ENCODE measurements at regions not wholly inside any gene's neighbourhood (a gene's known extent, or its start where the extent isn't known, plus 50 kb on each side); places are given as distances from the start of the nearest gene placed in this dataset.

DNA sequence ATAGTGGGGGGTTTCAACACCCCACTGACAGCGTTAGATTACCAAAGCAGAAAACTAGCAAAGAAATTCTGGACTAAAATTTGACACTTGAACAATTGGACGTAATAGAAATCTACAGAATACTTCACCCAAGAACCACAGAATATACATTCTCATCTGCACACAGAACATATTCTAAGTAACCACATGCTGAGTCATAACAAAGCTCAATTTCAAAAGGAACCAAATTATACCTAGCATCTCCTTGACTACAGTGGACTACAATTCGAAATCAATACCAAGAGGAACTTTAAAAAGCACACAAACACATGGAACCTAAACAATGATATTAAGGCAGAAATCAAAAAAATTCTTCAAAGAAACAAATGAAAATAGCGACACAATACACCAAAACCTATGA lies 871.6 kb upstream of the MDGA2 start:
- TF ChIP-seq, protein P1, sequence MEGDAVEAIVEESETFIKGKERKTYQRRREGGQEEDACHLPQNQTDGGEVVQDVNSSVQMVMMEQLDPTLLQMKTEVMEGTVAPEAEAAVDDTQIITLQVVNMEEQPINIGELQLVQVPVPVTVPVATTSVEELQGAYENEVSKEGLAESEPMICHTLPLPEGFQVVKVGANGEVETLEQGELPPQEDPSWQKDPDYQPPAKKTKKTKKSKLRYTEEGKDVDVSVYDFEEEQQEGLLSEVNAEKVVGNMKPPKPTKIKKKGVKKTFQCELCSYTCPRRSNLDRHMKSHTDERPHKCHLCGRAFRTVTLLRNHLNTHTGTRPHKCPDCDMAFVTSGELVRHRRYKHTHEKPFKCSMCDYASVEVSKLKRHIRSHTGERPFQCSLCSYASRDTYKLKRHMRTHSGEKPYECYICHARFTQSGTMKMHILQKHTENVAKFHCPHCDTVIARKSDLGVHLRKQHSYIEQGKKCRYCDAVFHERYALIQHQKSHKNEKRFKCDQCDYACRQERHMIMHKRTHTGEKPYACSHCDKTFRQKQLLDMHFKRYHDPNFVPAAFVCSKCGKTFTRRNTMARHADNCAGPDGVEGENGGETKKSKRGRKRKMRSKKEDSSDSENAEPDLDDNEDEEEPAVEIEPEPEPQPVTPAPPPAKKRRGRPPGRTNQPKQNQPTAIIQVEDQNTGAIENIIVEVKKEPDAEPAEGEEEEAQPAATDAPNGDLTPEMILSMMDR (conservative IDR thresholded peaks at IDR 0.05; ENCODE audit: low read depth, low read length) = no peak
- TF ChIP-seq EZH2 (IDR thresholded peaks at IDR 0.05; ENCODE audit: borderline replicate concordance, low read depth, low read length, poor library complexity, severe bottlenecking) = no peak
- ChIA-PET CTCF (no interaction called here), POLR2A (ENCODE audit: low non-redundant PET) (no interaction called here)
- H3K4me3 ChIP-seq (ENCODE audit: low read depth, low read length, poor library complexity, severe bottlenecking) = no peak overlapping the region
- no TSS peak for BruUV-seq (replicated peaks)
- no peaks in the 10 kb centered on the region for H3K36me3 ChIP-seq (ENCODE audit: insufficient read depth, low read length, poor library complexity, severe bottlenecking)
- DNase-seq (ENCODE audit: low spot score) = no peak
- no peaks in the 10 kb centered on the region for H3K9me3 ChIP-seq (ENCODE audit: low read depth, low read length, poor library complexity, severe bottlenecking)
- H3K27ac ChIP-seq (ENCODE audit: low read depth, low read length, poor library complexity, severe bottlenecking) = no peak overlapping the region
- intact Hi-C loops (cut with micrococcal nuclease; ENCODE audit: unreplicated experiment) = no loop called here
- no peaks in the 10 kb centered on the region for H3K27me3 ChIP-seq (replicated peaks; ENCODE audit: insufficient read depth, low read depth, low read length, poor library complexity)
- no peaks in the 10 kb centered on the region for H3K4me1 ChIP-seq (ENCODE audit: insufficient read depth, low read length, poor library complexity, severe bottlenecking)

- BruUV-seq (replicated peaks) = no TSS peak
- POLR2A ChIA-PET (ENCODE audit: low non-redundant PET) = no interaction called here
- no peak overlapping the region for H3K4me3 ChIP-seq (ENCODE audit: low read depth, low read length, poor library complexity, severe bottlenecking)
- no peak for TF ChIP-seq EZH2 (IDR thresholded peaks at IDR 0.05; ENCODE audit: borderline replicate concordance, low read depth, low read length, poor library complexity, severe bottlenecking)
- TF ChIP-seq, protein P1 (conservative IDR thresholded peaks at IDR 0.05; ENCODE audit: low read depth, low read length) = no peak
- H3K9me3 ChIP-seq (ENCODE audit: low read depth, low read length, poor library complexity, severe bottlenecking) = no peaks in the 10 kb centered on the region
- intact Hi-C loops (cut with micrococcal nuclease; ENCODE audit: unreplicated experiment) = no loop called here
- H3K27me3 ChIP-seq (replicated peaks; ENCODE audit: insufficient read depth, low read depth, low read length, poor library complexity) = no peaks in the 10 kb centered on the region
- no peaks in the 10 kb centered on the region for H3K4me1 ChIP-seq (ENCODE audit: insufficient read depth, low read length, poor library complexity, severe bottlenecking)
- no peaks in the 10 kb centered on the region for H3K36me3 ChIP-seq (ENCODE audit: insufficient read depth, low read length, poor library complexity, severe bottlenecking)
- H3K27ac ChIP-seq (ENCODE audit: low read depth, low read length, poor library complexity, severe bottlenecking) = no peak overlapping the region
- CTCF ChIA-PET = no interaction called here
- no peak for DNase-seq (ENCODE audit: low spot score)
These were observed 862.2 kb upstream of the MDGA2 start for GRCh38 chr14:48537600-48537999.

GRCh38 chr14:48536318-48536717 lies 860.9 kb upstream of the MDGA2 start:
- intact Hi-C loops (cut with micrococcal nuclease; ENCODE audit: unreplicated experiment) = no loop called here

More at GRCh38 chr14:48536318-48536717, 860.9 kb upstream of the MDGA2 start:
- POLR2A ChIA-PET (ENCODE audit: low non-redundant PET) = no interaction called here
- CTCF ChIA-PET = no interaction called here
- no TSS peak for BruUV-seq (replicated peaks)
- H3K4me3 ChIP-seq (ENCODE audit: low read depth, low read length, poor library complexity, severe bottlenecking) = no peak overlapping the region
- no peaks in the 10 kb centered on the region for H3K27me3 ChIP-seq (replicated peaks; ENCODE audit: insufficient read depth, low read depth, low read length, poor library complexity)
- H3K36me3 ChIP-seq (ENCODE audit: insufficient read depth, low read length, poor library complexity, severe bottlenecking) = no peaks in the 10 kb centered on the region
- no peaks in the 10 kb centered on the region for H3K9me3 ChIP-seq (ENCODE audit: low read depth, low read length, poor library complexity, severe bottlenecking)
- TF ChIP-seq, protein P1 (conservative IDR thresholded peaks at IDR 0.05; ENCODE audit: low read depth, low read length) = peak; percentile 54
- no peak for TF ChIP-seq EZH2 (IDR thresholded peaks at IDR 0.05; ENCODE audit: borderline replicate concordance, low read depth, low read length, poor library complexity, severe bottlenecking)
- H3K27ac ChIP-seq (ENCODE audit: low read depth, low read length, poor library complexity, severe bottlenecking) = no peak overlapping the region
- H3K4me1 ChIP-seq (ENCODE audit: insufficient read depth, low read length, poor library complexity, severe bottlenecking) = no peaks in the 10 kb centered on the region
- DNase-seq (ENCODE audit: low spot score) = peak; percentile 56
